Mesenchymal stem cell (in vitro differentiated cells and primary cell): ENCODE measurements at regions not wholly inside any gene's neighbourhood (a gene's known extent, or its start where the extent isn't known, plus 50 kb on each side); places are given as distances from the start of the nearest gene placed in this dataset.

ENCODE experiments used
- DNase-seq: peaks from one replicate; pipeline ENCODE4 v3.0.0-alpha.2; 2013
- H2AFZ ChIP-seq: one replicate; pipeline ENCODE4 v1.6.1; 2013; ENCODE audit warnings: low read depth, mild to moderate bottlenecking, control low read depth, inconsistent platforms, low read length, moderate library complexity
- H2AK5ac ChIP-seq: 2 replicates; pipeline ENCODE4 v1.6.1; 2013; ENCODE audit warnings: low read length, moderate library complexity, mild to moderate bottlenecking, inconsistent platforms; ENCODE audit not compliant: severe bottlenecking
- H2BK120ac ChIP-seq: one replicate; pipeline ENCODE4 v1.6.1; 2013; ENCODE audit warnings: low read depth, mild to moderate bottlenecking, inconsistent platforms, low read length, moderate library complexity
- H2BK12ac ChIP-seq, 2 experiments: one replicate each; pipeline ENCODE4 v1.6.1; 2013; ENCODE audit warnings: inconsistent platforms in 2 of 2, low read length in 2 of 2, mild to moderate bottlenecking in 2 of 2, moderate library complexity in 2 of 2, control low read depth in 1 of 2
- H2BK15ac ChIP-seq: one replicate; pipeline ENCODE4 v1.6.1; 2013; ENCODE audit warnings: mild to moderate bottlenecking, low read depth, inconsistent platforms; ENCODE audit not compliant: poor library complexity, severe bottlenecking
- H2BK5ac ChIP-seq: 2 replicates; pipeline ENCODE4 v1.6.1; 2013; ENCODE audit warnings: low read depth, mild to moderate bottlenecking, low read length, control low read depth, inconsistent platforms; ENCODE audit not compliant: poor library complexity, severe bottlenecking
- H3K14ac ChIP-seq, 2 experiments: one replicate each; pipeline ENCODE4 v1.6.1; 2013; ENCODE audit warnings: inconsistent platforms in 2 of 2, low read length in 2 of 2, control low read depth in 1 of 2, mild to moderate bottlenecking in 1 of 2, moderate library complexity in 1 of 2
- H3K18ac ChIP-seq, 2 experiments: one replicate each; pipeline ENCODE4 v1.6.1; 2013; ENCODE audit warnings: inconsistent platforms in 2 of 2, low read length in 2 of 2, control low read depth in 1 of 2, low read depth in 1 of 2, mild to moderate bottlenecking in 1 of 2
- H3K23ac ChIP-seq, 2 experiments: one replicate each; pipeline ENCODE4 v1.6.1; 2013; ENCODE audit warnings: inconsistent platforms in 2 of 2, low read length in 2 of 2, mild to moderate bottlenecking in 2 of 2, moderate library complexity in 2 of 2, control low read depth in 1 of 2
- H3K27ac ChIP-seq: 2 replicates; pipeline ENCODE4 v1.5.1; 2013; ENCODE audit warnings: mild to moderate bottlenecking, moderate library complexity, low read length, control low read depth, inconsistent platforms; ENCODE audit not compliant: poor library complexity, severe bottlenecking
- H3K27me3 ChIP-seq, 2 experiments: 2 replicates each; pipeline versions ENCODE4 v1.6.1 to v1.7.0; 2013; ENCODE audit warnings: low read length in 2 of 2, mild to moderate bottlenecking in 2 of 2, moderate library complexity in 2 of 2, control low read depth in 1 of 2, inconsistent platforms in 1 of 2; ENCODE audit not compliant: control insufficient read depth in 1 of 2, insufficient read depth in 1 of 2
- H3K36me3 ChIP-seq, 2 experiments: 2 replicates each; pipeline versions ENCODE4 v1.6.1 to v1.7.0; 2013; ENCODE audit warnings: low read length in 2 of 2, control low read depth in 1 of 2, inconsistent platforms in 1 of 2, low read depth in 1 of 2, mild to moderate bottlenecking in 1 of 2; ENCODE audit not compliant: insufficient read depth in 2 of 2, control insufficient read depth in 1 of 2
- H3K4ac ChIP-seq, 2 experiments: one replicate each; pipeline ENCODE4 v1.6.1; 2013; ENCODE audit warnings: inconsistent platforms in 2 of 2, low read length in 2 of 2, mild to moderate bottlenecking in 2 of 2, moderate library complexity in 2 of 2, control low read depth in 1 of 2, low read depth in 1 of 2
- H3K4me1 ChIP-seq: 2 replicates; pipeline ENCODE4 v1.6.1; 2013; ENCODE audit warnings: low read depth, low read length, control low read depth; ENCODE audit not compliant: control insufficient read depth, insufficient read depth
- H3K4me2 ChIP-seq: 2 replicates; pipeline ENCODE4 v1.6.1; 2013; ENCODE audit warnings: low read length, mild to moderate bottlenecking, inconsistent platforms; ENCODE audit not compliant: poor library complexity, severe bottlenecking
- H3K4me3 ChIP-seq, 2 experiments: 2 replicates each; pipeline versions ENCODE4 v1.5.1 to v1.7.0; 2013; ENCODE audit warnings: low read length in 2 of 2, mild to moderate bottlenecking in 2 of 2, control low read depth in 1 of 2, low read depth in 1 of 2; ENCODE audit not compliant: insufficient read depth in 1 of 2
- H3K79me1 ChIP-seq: replicated peaks from 2 replicates; pipeline ENCODE4 v1.6.1; 2013; ENCODE audit warnings: mild to moderate bottlenecking, control low read depth, low read length, inconsistent platforms; ENCODE audit not compliant: poor library complexity, severe bottlenecking
- H3K9ac ChIP-seq: 2 replicates; pipeline ENCODE4 v1.7.0; 2013; ENCODE audit warnings: mild to moderate bottlenecking, low read length, moderate library complexity
- H3K9me3 ChIP-seq: 2 replicates; pipeline ENCODE4 v1.7.0; 2013; ENCODE audit warnings: mild to moderate bottlenecking, low read length; ENCODE audit not compliant: control insufficient read depth
- H4K8ac ChIP-seq: one replicate; pipeline ENCODE4 v1.6.1; 2013; ENCODE audit warnings: inconsistent platforms, mild to moderate bottlenecking, low read length, moderate library complexity
- H4K91ac ChIP-seq: one replicate; pipeline ENCODE4 v1.6.1; 2013; ENCODE audit warnings: mild to moderate bottlenecking, low read length, inconsistent platforms
- WGBS: methylation state at CpG from one replicate; pipeline ENCODE4 v1.1.7; 2013; ENCODE audit warnings: mixed read lengths; 5-methylcytosine and 5-hydroxymethylcytosine counted together

DNA sequence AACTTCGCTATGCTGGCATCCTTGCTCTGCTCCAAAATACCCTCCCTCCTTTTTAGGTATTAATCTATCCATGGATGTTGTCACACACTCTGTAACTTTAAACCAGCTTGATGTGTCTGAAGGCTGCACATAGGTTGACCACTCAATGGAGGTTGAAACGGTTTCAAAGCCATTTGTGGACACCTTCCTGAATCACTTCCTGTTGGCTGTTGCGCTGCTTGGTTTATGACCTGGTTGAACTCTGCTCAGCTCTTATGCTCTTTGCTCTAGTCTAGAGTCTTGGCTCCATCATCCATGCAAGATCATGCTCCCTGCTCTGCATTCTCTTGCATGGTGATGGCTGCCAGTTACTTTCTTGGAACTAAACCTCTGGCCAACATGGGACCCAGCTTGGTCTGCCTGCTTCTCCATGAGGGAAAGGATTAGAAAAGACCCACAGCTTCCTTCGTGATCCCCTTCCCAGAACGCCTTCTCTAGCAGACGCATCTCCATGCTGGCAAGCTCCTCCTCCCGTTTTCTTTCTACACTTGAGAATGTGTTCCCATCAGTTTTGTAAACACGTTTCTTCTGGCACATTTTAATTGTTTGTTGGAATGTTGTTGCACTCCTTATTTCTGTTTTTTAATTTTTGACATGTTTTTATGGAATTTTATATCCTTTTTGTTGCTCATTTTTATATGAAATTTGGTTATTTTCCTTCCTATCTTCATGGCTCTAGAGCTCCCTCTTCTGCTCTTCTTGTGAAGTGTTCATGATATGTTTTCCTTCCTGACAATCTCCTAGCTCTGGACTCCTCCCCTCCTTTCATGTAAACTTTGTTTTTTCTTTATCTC, 149.8 kb downstream of the XPNPEP1 start:
- no peaks in the 10 kb centered on the region for H3K4me1 ChIP-seq
- no peaks in the 10 kb centered on the region for H3K79me1 ChIP-seq
- no peak overlapping the region for H2BK15ac ChIP-seq
- H3K4me3 ChIP-seq, result no peak overlapping the region
- no peak overlapping the region for H3K9ac ChIP-seq
- 84% methylated on average over 4 of the region's 8 CpGs for WGBS
- H2AFZ ChIP-seq, result no peak overlapping the region
- DNase-seq, result peak; percentile 35
- no peak overlapping the region for H3K23ac ChIP-seq
- no peak overlapping the region for H3K27ac ChIP-seq
- H4K91ac ChIP-seq, result no peak overlapping the region
- no peak overlapping the region for H3K18ac ChIP-seq
- no peaks in the 10 kb centered on the region for H3K36me3 ChIP-seq
- no peak overlapping the region for H3K4me2 ChIP-seq
- no peak overlapping the region for H2BK12ac ChIP-seq
- H2BK120ac ChIP-seq, result no peak overlapping the region
- no peak overlapping the region for H3K4ac ChIP-seq
- no peak overlapping the region for H2AK5ac ChIP-seq
- no peak overlapping the region for H4K8ac ChIP-seq
- H3K14ac ChIP-seq, result no peak overlapping the region
- H2BK5ac ChIP-seq, result no peak overlapping the region
- no peaks in the 10 kb centered on the region for H3K9me3 ChIP-seq
- no peaks in the 10 kb centered on the region for H3K27me3 ChIP-seq

DNA sequence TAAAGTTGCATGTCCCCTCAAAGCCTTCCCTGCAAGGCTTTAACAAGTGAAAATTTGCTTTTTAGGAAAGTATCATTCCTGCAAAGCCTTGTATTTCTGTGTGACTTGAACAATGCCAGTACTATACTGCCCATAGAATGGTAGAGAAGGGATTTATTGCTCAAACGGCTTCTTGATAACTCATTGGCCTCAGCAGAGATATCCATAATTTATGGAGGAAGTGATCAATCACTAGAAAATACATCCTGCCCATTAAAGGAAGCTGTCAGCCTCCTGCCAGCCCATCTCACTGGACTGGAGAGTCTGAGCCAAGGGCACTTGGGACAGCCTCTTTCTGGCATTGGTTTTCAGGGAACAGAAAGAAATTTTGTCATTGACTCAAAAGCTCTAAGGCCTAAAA, 152.6 kb downstream of the XPNPEP1 start:
- Histone ChIP-seq H2BK120ac (no peak overlapping the region), H3K27ac (no peak overlapping the region), H3K4me2 (no peak overlapping the region), H2BK12ac (no peak overlapping the region), H4K91ac (no peak overlapping the region), H3K79me1 (no peaks in the 10 kb centered on the region), H3K23ac (no peak overlapping the region), H3K36me3 (no peaks in the 10 kb centered on the region), H2AK5ac (no peak overlapping the region), H3K4ac (no peak overlapping the region), H3K4me3 (no peak overlapping the region), H3K18ac (no peak overlapping the region), H3K27me3 (no peaks in the 10 kb centered on the region), H3K9ac (no peak overlapping the region), H2BK5ac (no peak overlapping the region), H2AFZ (no peak overlapping the region), H3K9me3 (no peaks in the 10 kb centered on the region), H4K8ac (no peak overlapping the region), H3K4me1 (no peaks in the 10 kb centered on the region), H3K14ac (no peak overlapping the region), H2BK15ac (no peak overlapping the region)
- WGBS, result 0% methylated on average over 1 of the region's 1 CpG
- no peak for DNase-seq

DNA sequence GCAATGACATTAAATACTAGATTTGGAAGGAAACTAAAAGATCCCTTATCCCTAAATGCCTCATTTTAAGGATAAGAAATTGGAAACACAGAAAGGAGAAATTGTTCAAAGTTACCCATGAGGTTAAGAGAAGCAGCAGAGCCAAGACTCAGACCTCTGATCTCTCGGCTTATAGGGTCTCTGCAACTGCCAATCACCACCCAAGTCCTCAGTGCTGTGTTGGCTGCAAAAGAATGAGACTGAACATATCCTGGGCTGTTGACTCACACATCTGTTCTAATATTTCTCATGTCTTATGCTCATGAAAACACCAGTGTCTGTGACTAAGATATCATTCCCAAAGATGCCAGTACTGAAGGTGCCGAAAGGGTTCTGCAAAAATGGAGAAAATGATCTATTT, 153.3 kb downstream of the XPNPEP1 start:
- no peak overlapping the region for H3K27ac ChIP-seq
- H3K9me3 ChIP-seq, result no peaks in the 10 kb centered on the region
- no peaks in the 10 kb centered on the region for H3K79me1 ChIP-seq
- no peak overlapping the region for H2BK15ac ChIP-seq
- H3K4me1 ChIP-seq, result no peaks in the 10 kb centered on the region
- H3K14ac ChIP-seq, result no peak overlapping the region
- H3K18ac ChIP-seq, result no peak overlapping the region
- no peak overlapping the region for H3K4me3 ChIP-seq
- no peak overlapping the region for H3K4me2 ChIP-seq
- H3K4ac ChIP-seq, result no peak overlapping the region
- no peak overlapping the region for H3K9ac ChIP-seq
- no peak overlapping the region for H4K91ac ChIP-seq
- H2AFZ ChIP-seq, result no peak overlapping the region
- H3K27me3 ChIP-seq, result no peaks in the 10 kb centered on the region
- no peak overlapping the region for H2AK5ac ChIP-seq
- H4K8ac ChIP-seq, result no peak overlapping the region
- no peak overlapping the region for H2BK5ac ChIP-seq
- WGBS, result 90% methylated on average over 2 of the region's 2 CpGs
- no peak for DNase-seq
- H3K23ac ChIP-seq, result no peak overlapping the region
- H2BK12ac ChIP-seq, result no peak overlapping the region
- H3K36me3 ChIP-seq, result no peaks in the 10 kb centered on the region
- no peak overlapping the region for H2BK120ac ChIP-seq

DNA sequence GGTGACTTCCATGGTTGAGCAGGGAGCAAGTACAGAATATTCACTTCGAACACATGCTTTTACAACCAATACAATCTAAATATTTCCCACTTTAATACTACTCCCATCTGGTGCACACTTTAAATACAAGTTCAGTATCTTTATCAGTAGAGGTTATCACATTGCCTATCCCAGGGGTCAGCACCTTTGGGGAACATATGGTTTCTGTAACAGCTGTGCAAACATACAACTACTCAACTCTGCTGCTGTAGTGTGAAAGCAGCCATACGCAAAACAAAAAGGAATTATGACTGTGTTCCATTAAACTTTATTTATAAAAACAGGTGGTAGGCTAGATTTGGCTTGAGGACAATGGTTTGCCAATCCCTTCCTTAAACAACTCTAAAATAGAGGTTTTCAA, 157.5 kb downstream of the XPNPEP1 start:
- H3K27ac ChIP-seq, result no peak overlapping the region

More for the DNA sequence above, 157.5 kb downstream of the XPNPEP1 start:
- Histone ChIP-seq H3K4ac (no peak overlapping the region), H3K27me3 (no peaks in the 10 kb centered on the region), H2BK12ac (no peak overlapping the region), H3K14ac (no peak overlapping the region), H4K8ac (no peak overlapping the region), H3K9me3 (no peaks in the 10 kb centered on the region), H3K4me3 (no peak overlapping the region), H3K4me2 (no peak overlapping the region), H2BK120ac (no peak overlapping the region), H3K18ac (no peak overlapping the region), H3K9ac (no peak overlapping the region), H3K79me1 (no peaks in the 10 kb centered on the region), H3K36me3 (no peaks in the 10 kb centered on the region), H3K23ac (no peak overlapping the region), H2AFZ (no peak overlapping the region), H2BK5ac (no peak overlapping the region), H3K4me1 (no peaks in the 10 kb centered on the region), H2BK15ac (no peak overlapping the region), H4K91ac (no peak overlapping the region), H2AK5ac (no peak overlapping the region)
- WGBS, result 72% methylated on average over 1 of the region's 2 CpGs
- DNase-seq, result no peak
